ENCODE measurements at regions not wholly inside any gene's neighbourhood (a gene's known extent, or its start where the extent isn't known, plus 50 kb on each side); places are given as distances from the start of the nearest gene placed in this dataset.
"Not testable (repeated sequence)": the region's sequence is repeated elsewhere in the genome, so short reads cannot be mapped to it uniquely, and the experiment has no call there.

- TF ChIP-seq CTCF (IDR thresholded peaks at IDR 0.05), result no peak
- no peaks in the 10 kb centered on the region for H3K4me1 ChIP-seq
- no peaks in the 10 kb centered on the region for H3K27me3 ChIP-seq
- intact Hi-C loops (cut with DNase I), result no loop called here
- no peak overlapping the region for H3K4me3 ChIP-seq
- ATAC-seq (no peak), DNase-seq (no peak), FAIRE-seq (no peak)
- no peak overlapping the region for H3K27ac ChIP-seq
- 86 to 87% methylated on average over 6 of the region's 6 CpGs for WGBS, 2 donors
- H3K9me3 ChIP-seq, result no peaks in the 10 kb centered on the region
- H3K36me3 ChIP-seq, result no peaks in the 10 kb centered on the region
Observed at GRCh38 chr4:131006388-131006787, 1910.4 kb downstream of the C4orf33 start.

GRCh38 chr4:131011961-131012360 lies 1916.0 kb downstream of the C4orf33 start:
- H3K9me3 ChIP-seq; H3K4me3 ChIP-seq; H3K36me3 ChIP-seq; FAIRE-seq; intact Hi-C loops (cut with DNase I); ATAC-seq; H3K4me1 ChIP-seq; H3K27ac ChIP-seq; H3K27me3 ChIP-seq; DNase-seq: not testable (repeated sequence)
- 87 to 93% methylated on average over 4 of the region's 4 CpGs for WGBS, 2 donors

- no peak overlapping the region for H3K27ac ChIP-seq
- DNase-seq, result no peak
- no peak for TF ChIP-seq CTCF (IDR thresholded peaks at IDR 0.05)
- intact Hi-C loops (cut with DNase I), result no loop called here
- no peak for ATAC-seq
- H3K9me3 ChIP-seq, result no peaks in the 10 kb centered on the region
- 65 to 75% methylated on average over 1 of the region's 1 CpG for WGBS, 2 donors
- H3K27me3 ChIP-seq, result no peaks in the 10 kb centered on the region
- no peaks in the 10 kb centered on the region for H3K36me3 ChIP-seq
- no peak for FAIRE-seq
- H3K4me3 ChIP-seq, result no peak overlapping the region
- H3K4me1 ChIP-seq, result no peaks in the 10 kb centered on the region
Observed at GRCh38 chr4:131013226-131013625, 1917.3 kb downstream of the C4orf33 start.

- Histone ChIP-seq H3K27ac (no peak overlapping the region), H3K27me3 (no peaks in the 10 kb centered on the region), H3K36me3 (no peaks in the 10 kb centered on the region), H3K9me3 (no peaks in the 10 kb centered on the region), H3K4me3 (no peak overlapping the region), H3K4me1 (no peaks in the 10 kb centered on the region)
- WGBS, 2 donors, result 93 to 97% methylated on average over 9 of the region's 9 CpGs
- no peak for FAIRE-seq
- DNase-seq, result no peak
- ATAC-seq, result no peak
- intact Hi-C loops (cut with DNase I), result no loop called here
- TF ChIP-seq CTCF (IDR thresholded peaks at IDR 0.05), result no peak
Observed at GRCh38 chr4:131026771-131027170, 1930.8 kb downstream of the C4orf33 start.

GRCh38 chr4:131044368-131044767 lies 1948.4 kb downstream of the C4orf33 start:
- H3K27ac ChIP-seq, result no peak overlapping the region
- H3K4me3 ChIP-seq, result no peak overlapping the region
- FAIRE-seq (no peak), ATAC-seq (peak in 2 of 4 donors; percentile 38 to 68), DNase-seq (no peak)
- TF ChIP-seq CTCF (IDR thresholded peaks at IDR 0.05), result no peak
- no peaks in the 10 kb centered on the region for H3K27me3 ChIP-seq
- H3K9me3 ChIP-seq, result no peaks in the 10 kb centered on the region
- intact Hi-C loops (cut with DNase I), result no loop called here
- H3K4me1 ChIP-seq, result peaks cover 0 to 7% (median 0%) of the 10 kb centered on the region in 3 donors
- no peaks in the 10 kb centered on the region for H3K36me3 ChIP-seq

- WGBS, 2 donors, result 69 to 81% methylated on average over 4 of the region's 4 CpGs
- Histone ChIP-seq H3K4me3 (no peak overlapping the region), H3K27ac (no peak overlapping the region), H3K36me3 (no peaks in the 10 kb centered on the region), H3K27me3 (no peaks in the 10 kb centered on the region), H3K4me1 (peaks cover 0 to 7% (median 0%) of the 10 kb centered on the region in 3 donors), H3K9me3 (no peaks in the 10 kb centered on the region)
- DNase-seq (no peak), FAIRE-seq (no peak), ATAC-seq (no peak)
- TF ChIP-seq CTCF (IDR thresholded peaks at IDR 0.05), result no peak
- intact Hi-C loops (cut with DNase I), result no loop called here
Observed at GRCh38 chr4:131046821-131047220, 1950.9 kb downstream of the C4orf33 start.

All from pancreas (tissue), 10 donors.